ENCODE measurements at regions not wholly inside any gene's neighbourhood (a gene's known extent, or its start where the extent isn't known, plus 50 kb on each side); places are given as distances from the start of the nearest gene placed in this dataset.

DNA sequence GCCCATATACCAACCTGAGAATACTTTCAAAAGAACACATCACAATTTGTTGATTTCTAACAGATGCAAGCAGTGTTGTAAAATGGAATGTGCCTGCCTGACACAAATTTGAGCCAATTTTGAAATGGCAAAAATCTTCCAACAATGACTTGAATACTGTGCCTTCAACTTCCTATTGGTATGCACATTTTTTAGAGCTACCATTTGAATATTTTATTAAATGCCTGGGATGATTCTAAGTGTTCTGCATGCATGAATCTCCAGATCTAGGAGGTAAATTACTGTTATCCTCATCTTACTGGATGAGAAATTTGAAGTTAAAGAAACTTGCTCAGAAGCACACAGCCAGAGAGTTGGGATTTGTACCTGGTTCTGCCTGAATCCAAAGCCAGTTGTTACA, 282.8 kb upstream of the LRRN1 start:
- no peak overlapping the region for H3K27ac ChIP-seq (ENCODE audit: low read length)
- intact Hi-C loops (cut with DNase I), result no loop called here
- no peaks in the 10 kb centered on the region for H3K27me3 ChIP-seq (ENCODE audit: control insufficient read depth, insufficient read depth)
- no peaks in the 10 kb centered on the region for H3K4me1 ChIP-seq (ENCODE audit: control insufficient read depth, insufficient read depth, low read length)
- no peaks in the 10 kb centered on the region for H3K9me3 ChIP-seq (ENCODE audit: control insufficient read depth, low read length)
- ATAC-seq, result no peak
- no peak overlapping the region for H3K4me3 ChIP-seq (ENCODE audit: low read length)
- DNase-seq, result no peak

DNA sequence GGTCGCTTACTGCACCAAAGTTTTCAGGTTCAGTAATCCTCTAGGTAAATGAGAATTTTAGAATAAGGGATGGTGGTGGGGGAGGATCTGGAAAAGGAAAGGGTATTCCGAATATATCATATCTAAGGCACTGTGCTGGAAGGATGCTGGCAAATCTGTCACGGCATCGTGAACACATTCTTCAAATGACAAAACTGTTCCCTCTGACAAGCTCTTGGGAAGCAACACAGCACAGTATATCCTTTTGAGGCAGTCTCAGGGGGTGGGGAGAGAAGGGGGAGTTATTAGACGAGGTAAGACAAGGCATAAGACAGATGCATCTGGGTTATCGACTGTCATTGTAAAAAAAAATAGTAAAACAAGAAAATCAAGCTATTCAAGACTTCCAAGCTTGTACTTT, 289.6 kb upstream of the LRRN1 start:
- DNase-seq (no peak), ATAC-seq (no peak)
- Histone ChIP-seq H3K27me3 (ENCODE audit: control insufficient read depth, insufficient read depth) (no peaks in the 10 kb centered on the region), H3K4me3 (ENCODE audit: low read length) (no peak overlapping the region), H3K9me3 (ENCODE audit: control insufficient read depth, low read length) (no peaks in the 10 kb centered on the region), H3K4me1 (ENCODE audit: control insufficient read depth, insufficient read depth, low read length) (peaks cover 2% of the 10 kb centered on the region), H3K27ac (ENCODE audit: low read length) (no peak overlapping the region)
- intact Hi-C loops (cut with DNase I), result no loop called here
- 22% methylated on average over 6 of the region's 6 CpGs for WGBS

DNA sequence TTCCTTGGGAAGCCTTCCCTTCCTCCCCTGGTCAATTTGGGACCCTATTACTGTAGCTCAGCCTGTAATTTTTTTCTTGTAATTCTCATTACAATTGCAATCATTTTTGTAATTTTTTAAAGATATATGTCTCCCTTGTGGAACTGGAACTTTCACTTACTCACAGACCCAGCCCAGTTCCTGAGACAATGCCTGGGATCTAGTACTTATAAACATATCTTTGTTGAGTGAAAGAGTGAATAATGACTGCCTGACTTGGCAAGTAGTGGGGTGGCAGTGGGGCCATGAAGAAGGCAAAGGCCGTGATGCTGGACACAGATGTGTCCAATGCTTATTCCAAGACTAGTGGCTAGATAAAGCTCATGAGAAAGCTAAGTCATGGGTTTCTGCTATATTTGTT, 294.5 kb upstream of the LRRN1 start:
- no peaks in the 10 kb centered on the region for H3K27me3 ChIP-seq (ENCODE audit: control insufficient read depth, insufficient read depth)
- DNase-seq (no peak), ATAC-seq (no peak)
- 74% methylated on average over 1 of the region's 1 CpG for WGBS
- H3K27ac ChIP-seq (ENCODE audit: low read length), result no peak overlapping the region
- no peak overlapping the region for H3K4me3 ChIP-seq (ENCODE audit: low read length)
- H3K4me1 ChIP-seq (ENCODE audit: control insufficient read depth, insufficient read depth, low read length), result peaks cover 1% of the 10 kb centered on the region
- intact Hi-C loops (cut with DNase I), result no loop called here
- H3K9me3 ChIP-seq (ENCODE audit: control insufficient read depth, low read length), result no peaks in the 10 kb centered on the region

DNA sequence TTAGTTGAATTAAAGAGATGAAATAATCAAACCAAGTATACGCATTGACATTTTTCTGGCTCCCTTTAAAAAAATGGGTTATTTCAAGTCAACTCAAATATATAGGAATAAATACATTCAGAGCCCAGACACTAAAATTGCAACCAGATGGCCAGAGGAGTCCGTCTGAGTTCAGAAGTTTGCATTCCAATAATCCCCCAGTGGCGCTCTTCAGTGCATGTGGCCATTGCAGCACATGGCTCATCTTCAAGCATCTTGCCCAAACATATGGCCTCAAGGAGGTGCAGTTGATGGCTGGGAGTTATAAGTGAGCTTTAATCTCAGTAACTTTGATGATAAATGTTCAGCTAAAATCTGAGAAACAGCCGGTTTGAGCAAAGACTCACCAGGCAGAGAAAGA, 295.8 kb upstream of the LRRN1 start:
- 59% methylated on average over 4 of the region's 4 CpGs for WGBS
- intact Hi-C loops (cut with DNase I), result no loop called here
- Histone ChIP-seq H3K4me3 (ENCODE audit: low read length) (no peak overlapping the region), H3K9me3 (ENCODE audit: control insufficient read depth, low read length) (no peaks in the 10 kb centered on the region), H3K27ac (ENCODE audit: low read length) (no peak overlapping the region), H3K27me3 (ENCODE audit: control insufficient read depth, insufficient read depth) (no peaks in the 10 kb centered on the region), H3K4me1 (ENCODE audit: control insufficient read depth, insufficient read depth, low read length) (no peaks in the 10 kb centered on the region)
- ATAC-seq, result no peak
- no peak for DNase-seq

DNA sequence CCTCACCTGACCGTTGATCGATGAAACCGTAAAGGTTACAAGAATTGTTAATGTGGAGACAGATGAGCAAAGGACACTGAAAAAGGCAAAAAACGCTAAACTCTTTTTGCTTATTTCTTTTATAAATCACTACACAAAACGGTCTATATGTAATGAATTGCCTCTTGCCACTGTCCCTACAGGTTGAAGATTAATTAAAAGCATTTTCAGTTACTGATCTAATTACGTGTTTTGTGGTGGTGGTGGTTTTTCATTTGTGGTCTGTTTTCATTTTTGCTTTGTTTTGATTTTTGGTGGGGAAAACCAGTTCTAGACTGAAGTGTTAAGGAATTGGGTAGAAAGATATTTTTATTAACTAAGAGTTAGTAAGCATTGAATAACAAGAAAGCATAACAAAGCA, 299.2 kb upstream of the LRRN1 start:
- no peaks in the 10 kb centered on the region for H3K4me1 ChIP-seq (ENCODE audit: control insufficient read depth, insufficient read depth, low read length)
- H3K9me3 ChIP-seq (ENCODE audit: control insufficient read depth, low read length), result no peaks in the 10 kb centered on the region
- H3K27ac ChIP-seq (ENCODE audit: low read length), result no peak overlapping the region
- no peak for DNase-seq
- no peaks in the 10 kb centered on the region for H3K27me3 ChIP-seq (ENCODE audit: control insufficient read depth, insufficient read depth)
- H3K4me3 ChIP-seq (ENCODE audit: low read length), result no peak overlapping the region
- no peak for ATAC-seq
- 84% methylated on average over 6 of the region's 6 CpGs for WGBS
- intact Hi-C loops (cut with DNase I), result no loop called here

DNA sequence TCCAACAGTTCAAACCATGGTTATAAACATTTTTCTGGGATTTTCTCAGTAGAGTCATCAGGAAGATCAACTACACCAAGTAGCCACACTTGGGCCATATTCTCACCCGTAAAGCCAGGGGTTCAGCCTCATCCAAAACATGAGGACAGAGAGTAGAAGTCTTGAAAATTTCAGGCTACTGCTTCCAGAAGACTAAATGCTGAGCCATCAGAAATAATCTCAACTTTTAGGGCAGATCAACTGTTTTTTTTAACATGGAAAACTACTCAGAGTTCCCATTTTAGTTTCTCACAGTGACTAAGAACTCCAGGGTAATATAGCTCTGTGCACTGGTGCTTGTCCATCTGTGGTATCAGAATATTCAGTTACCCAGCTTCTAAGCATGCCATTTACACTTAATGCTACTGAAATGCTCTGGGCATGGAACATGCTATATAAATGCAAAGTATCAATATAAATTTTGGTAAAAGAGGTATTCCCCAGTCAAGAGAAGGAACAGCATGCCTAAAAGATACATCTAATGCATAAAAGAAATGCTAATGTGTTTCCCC, 300.1 kb upstream of the LRRN1 start:
- Histone ChIP-seq H3K27ac (ENCODE audit: low read length) (no peak overlapping the region), H3K4me1 (ENCODE audit: control insufficient read depth, insufficient read depth, low read length) (no peaks in the 10 kb centered on the region), H3K27me3 (ENCODE audit: control insufficient read depth, insufficient read depth) (no peaks in the 10 kb centered on the region), H3K4me3 (ENCODE audit: low read length) (no peak overlapping the region), H3K9me3 (ENCODE audit: control insufficient read depth, low read length) (no peaks in the 10 kb centered on the region)
- WGBS, result 83% methylated on average over 1 of the region's 1 CpG
- intact Hi-C loops (cut with DNase I), result no loop called here
- no peak for ATAC-seq
- no peak for DNase-seq

DNA sequence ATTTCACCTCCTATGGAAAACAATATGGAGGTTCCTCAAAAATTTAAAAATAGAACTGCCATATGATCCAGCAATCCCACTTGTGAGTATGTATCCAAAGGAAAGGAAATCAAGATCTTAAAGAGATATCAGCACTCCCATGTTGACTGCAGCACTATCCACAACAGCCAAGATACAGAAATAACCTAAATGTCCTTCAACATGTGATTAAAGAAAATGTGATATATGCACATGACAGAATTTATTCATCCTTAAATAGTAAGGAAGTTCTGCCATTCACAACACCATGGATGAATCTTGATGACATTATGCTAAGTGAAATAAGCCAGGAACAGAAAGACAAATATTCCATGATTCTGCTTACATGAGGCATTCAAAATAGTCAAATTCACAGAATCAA, 303.6 kb upstream of the LRRN1 start:
- H3K27me3 ChIP-seq (ENCODE audit: control insufficient read depth, insufficient read depth), result no peaks in the 10 kb centered on the region
- H3K27ac ChIP-seq (ENCODE audit: low read length), result no peak overlapping the region
- H3K9me3 ChIP-seq (ENCODE audit: control insufficient read depth, low read length), result no peaks in the 10 kb centered on the region
- no peak for ATAC-seq
- intact Hi-C loops (cut with DNase I), result no loop called here
- H3K4me3 ChIP-seq (ENCODE audit: low read length), result no peak overlapping the region
- no peak for DNase-seq
- H3K4me1 ChIP-seq (ENCODE audit: control insufficient read depth, insufficient read depth, low read length), result no peaks in the 10 kb centered on the region

DNA sequence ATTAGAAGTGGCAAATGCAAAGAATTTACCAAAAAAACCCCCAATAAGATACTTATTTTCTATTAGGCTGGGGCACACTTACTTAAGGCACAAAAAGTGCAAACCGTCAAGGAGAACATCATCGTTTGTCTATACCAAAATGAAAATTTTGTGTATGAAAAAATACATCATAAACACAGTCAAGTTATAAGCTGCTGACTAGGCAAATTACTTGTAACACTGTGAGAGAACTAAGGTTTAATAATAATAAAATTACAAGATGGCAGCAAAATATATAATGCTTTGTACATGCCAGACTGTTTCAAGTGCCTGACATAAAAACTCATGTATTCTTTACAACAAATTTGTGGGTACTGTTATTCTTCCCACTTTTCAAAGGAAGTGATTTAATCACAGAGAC, 297.2 kb upstream of the CRBN start:
- Histone ChIP-seq H3K27ac (ENCODE audit: low read length) (no peak overlapping the region), H3K4me3 (ENCODE audit: low read length) (no peak overlapping the region), H3K27me3 (ENCODE audit: control insufficient read depth, insufficient read depth) (no peaks in the 10 kb centered on the region), H3K4me1 (ENCODE audit: control insufficient read depth, insufficient read depth, low read length) (no peaks in the 10 kb centered on the region), H3K9me3 (ENCODE audit: control insufficient read depth, low read length) (no peaks in the 10 kb centered on the region)
- 84% methylated on average over 2 of the region's 2 CpGs for WGBS
- DNase-seq, result no peak
- ATAC-seq, result no peak
- intact Hi-C loops (cut with DNase I), result no loop called here

DNA sequence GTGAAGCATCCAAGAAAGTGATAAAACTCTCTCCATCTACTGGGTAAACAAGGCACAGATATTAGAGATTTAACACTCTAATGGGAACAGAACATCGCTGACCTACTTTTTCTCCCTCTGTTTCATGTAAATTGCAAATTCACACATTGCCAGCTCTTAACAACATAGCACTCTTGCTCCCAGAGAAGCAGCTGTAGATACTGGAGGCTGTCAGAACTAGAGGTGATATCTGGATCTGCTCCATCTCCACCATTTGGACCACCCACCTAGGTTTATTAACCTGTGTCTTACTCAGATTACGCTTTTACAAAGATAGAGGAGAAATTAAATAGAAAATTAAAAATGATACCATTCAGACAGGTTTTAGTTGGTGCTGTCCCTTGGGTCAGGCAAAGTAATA, 289.1 kb upstream of the CRBN start:
- Histone ChIP-seq H3K27ac (ENCODE audit: low read length) (no peak overlapping the region), H3K27me3 (ENCODE audit: control insufficient read depth, insufficient read depth) (no peaks in the 10 kb centered on the region), H3K4me1 (ENCODE audit: control insufficient read depth, insufficient read depth, low read length) (no peaks in the 10 kb centered on the region), H3K4me3 (ENCODE audit: low read length) (no peak overlapping the region), H3K9me3 (ENCODE audit: control insufficient read depth, low read length) (no peaks in the 10 kb centered on the region)
- ATAC-seq, result no peak
- DNase-seq, result no peak
- intact Hi-C loops (cut with DNase I), result no loop called here
- 55% methylated on average over 2 of the region's 2 CpGs for WGBS

DNA sequence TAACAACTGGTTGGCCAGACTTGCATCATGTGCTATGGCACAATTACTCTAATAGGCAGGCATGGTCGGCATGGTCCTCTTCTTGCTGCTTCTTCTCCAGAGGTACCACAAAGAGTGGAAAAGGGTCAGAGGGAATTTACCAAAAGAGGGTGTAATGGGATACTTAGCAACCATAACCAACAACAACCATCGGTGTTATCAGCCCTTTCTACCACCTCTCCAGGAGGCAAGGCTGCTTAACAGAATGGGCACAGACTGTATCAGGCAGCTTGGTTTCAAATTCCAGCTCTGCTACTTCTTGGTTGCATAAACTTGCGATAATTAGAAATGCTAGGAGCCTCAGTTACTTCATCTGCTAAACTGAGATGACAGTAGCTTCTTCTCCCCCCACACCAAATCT, 284.6 kb upstream of the CRBN start:
- ATAC-seq (no peak), DNase-seq (no peak)
- no peaks in the 10 kb centered on the region for H3K4me1 ChIP-seq (ENCODE audit: control insufficient read depth, insufficient read depth, low read length)
- no peak overlapping the region for H3K27ac ChIP-seq (ENCODE audit: low read length)
- no peak overlapping the region for H3K4me3 ChIP-seq (ENCODE audit: low read length)
- no peaks in the 10 kb centered on the region for H3K27me3 ChIP-seq (ENCODE audit: control insufficient read depth, insufficient read depth)
- no peaks in the 10 kb centered on the region for H3K9me3 ChIP-seq (ENCODE audit: control insufficient read depth, low read length)
- intact Hi-C loops (cut with DNase I), result no loop called here
- WGBS, result 58% methylated on average over 3 of the region's 3 CpGs

DNA sequence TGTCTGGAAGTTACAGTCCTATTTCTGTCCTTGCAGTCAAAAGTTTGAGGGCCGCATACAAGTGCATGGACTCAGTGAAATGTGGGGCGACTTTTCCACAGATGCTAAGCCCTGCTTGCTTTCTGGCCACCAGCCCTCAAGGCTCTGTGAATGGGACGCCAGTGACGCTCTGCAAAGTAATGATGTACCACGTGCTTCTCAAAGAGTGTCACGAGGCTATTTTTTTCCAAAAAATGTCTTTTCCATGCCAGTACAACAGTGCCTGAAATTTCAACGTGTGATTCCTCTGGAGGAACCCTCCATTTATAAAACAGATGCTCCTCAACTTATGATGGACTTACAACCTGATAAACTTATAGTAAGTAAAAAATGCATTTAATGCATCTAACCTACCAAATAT, 281.8 kb upstream of the CRBN start:
- no peaks in the 10 kb centered on the region for H3K27me3 ChIP-seq (ENCODE audit: control insufficient read depth, insufficient read depth)
- no peaks in the 10 kb centered on the region for H3K4me1 ChIP-seq (ENCODE audit: control insufficient read depth, insufficient read depth, low read length)
- WGBS, result 82% methylated on average over 7 of the region's 7 CpGs
- no peak for ATAC-seq
- H3K4me3 ChIP-seq (ENCODE audit: low read length), result no peak overlapping the region
- no peak overlapping the region for H3K27ac ChIP-seq (ENCODE audit: low read length)
- intact Hi-C loops (cut with DNase I), result no loop called here
- no peaks in the 10 kb centered on the region for H3K9me3 ChIP-seq (ENCODE audit: control insufficient read depth, low read length)
- no peak for DNase-seq

DNA sequence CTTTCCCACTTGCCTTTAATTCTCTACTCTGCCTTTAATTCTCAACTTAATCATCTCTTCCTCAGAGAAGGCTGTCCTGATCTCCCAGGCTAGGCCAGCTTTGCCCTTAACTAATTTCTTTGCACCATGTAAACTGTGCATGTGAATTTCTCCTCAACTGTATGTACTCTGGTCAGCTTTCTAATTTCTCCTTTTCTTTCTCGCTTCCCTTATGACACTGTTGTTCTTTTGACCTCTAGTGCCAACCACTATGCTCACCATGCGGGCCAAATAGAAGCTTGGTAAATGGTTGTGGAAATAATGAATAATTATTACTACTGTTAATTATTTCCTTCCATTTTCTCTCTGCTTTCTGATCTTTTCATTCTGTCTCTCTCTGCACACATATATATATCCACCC, 269.0 kb upstream of the CRBN start:
- ATAC-seq (no peak), DNase-seq (no peak)
- Histone ChIP-seq H3K4me3 (ENCODE audit: low read length) (no peak overlapping the region), H3K27me3 (ENCODE audit: control insufficient read depth, insufficient read depth) (no peaks in the 10 kb centered on the region), H3K27ac (ENCODE audit: low read length) (no peak overlapping the region), H3K9me3 (ENCODE audit: control insufficient read depth, low read length) (no peaks in the 10 kb centered on the region), H3K4me1 (ENCODE audit: control insufficient read depth, insufficient read depth, low read length) (no peaks in the 10 kb centered on the region)
- intact Hi-C loops (cut with DNase I), result no loop called here
- 85% methylated on average over 2 of the region's 2 CpGs for WGBS

Measured in right cardiac atrium (tissue), 5 donors.